Endothelial cell of umbilical vein (primary cell): ENCODE measurements at regions not wholly inside any gene's neighbourhood (a gene's known extent, or its start where the extent isn't known, plus 50 kb on each side); places are given as distances from the start of the nearest gene placed in this dataset.

Source experiments
- BruUV-seq: library from RNA; stranded (reverse); fragments of 400-500 nt; replicated peaks from 2 replicates; lab custom pipeline; 2021; lab: Mats Ljungman, UMichigan
- CTCF ChIA-PET: fragments of 300-600, 350-600 bp; sonication (Branson Sonifier 250); formaldehyde crosslinking; loops from one replicate; lab custom pipeline; 2021; ENCODE audit warnings: antibody characterized with exemption, inconsistent platforms; lab: Charles Lee
- POLR2A ChIA-PET: fragments of 300-600, 350-600 bp; sonication (Branson Sonifier 250); formaldehyde crosslinking; loops from one replicate; lab custom pipeline; 2021; ENCODE audit warnings: antibody characterized with exemption, inconsistent platforms; lab: Charles Lee
- DNase-seq: peaks from one replicate; pipeline ENCODE4 v3.0.0-alpha.2; 2011; ENCODE audit warnings: low read depth, low spot score
- FAIRE-seq: peaks from 2 replicates; lab custom pipeline; 2011; peaks lifted over from hg19 to GRCh38; lab: Jason Lieb, UNC
- H2AFZ ChIP-seq: 2 replicates; pipeline ENCODE4 v1.6.0; 2012; ENCODE audit warnings: low read depth, low read length, control low read depth, inconsistent platforms
- H3K27ac ChIP-seq: 2 replicates; pipeline ENCODE4 v1.5.1; 2011; ENCODE audit warnings: low read depth, mild to moderate bottlenecking, control low read depth, low read length, moderate library complexity; ENCODE audit not compliant: insufficient read depth
- H3K27me3 ChIP-seq, 2 experiments: 2 replicates each; pipeline versions ENCODE4 v1.6.0 to v1.6.1; 2011; ENCODE audit warnings: low read length in 2 of 2, mixed read lengths in 1 of 2; ENCODE audit not compliant: control insufficient read depth in 2 of 2, insufficient read depth in 2 of 2
- H3K36me3 ChIP-seq, 2 experiments: 2 replicates in 1 of 2; 3 replicates in 1 of 2; pipeline ENCODE4 v1.5.1; 2011; ENCODE audit warnings: low read length in 2 of 2, mild to moderate bottlenecking in 1 of 2, moderate library complexity in 1 of 2; ENCODE audit not compliant: control insufficient read depth in 2 of 2, insufficient read depth in 2 of 2; ENCODE audit errors: extremely low read depth in 1 of 2
- H3K4me1 ChIP-seq: 3 replicates; pipeline ENCODE4 v1.5.1; 2011; ENCODE audit warnings: mild to moderate bottlenecking, low read length; ENCODE audit not compliant: control insufficient read depth, insufficient read depth; ENCODE audit errors: extremely low read depth
- H3K4me2 ChIP-seq: 2 replicates; pipeline ENCODE4 v1.6.1; 2011; ENCODE audit warnings: low read length, control low read depth, mixed read lengths; ENCODE audit not compliant: insufficient read depth
- H3K4me3 ChIP-seq, 3 experiments: fragments of 200-600 bp in 1 of 3; sonication (generic), shearing (Covaris generic) in 1 of 3; replicated peaks in 1 of 3; 2 replicates each; pipeline ENCODE4 v1.5.1; 2011 to 2016; ENCODE audit warnings: control low read depth in 3 of 3, low read length in 3 of 3, mild to moderate bottlenecking in 2 of 3, inconsistent platforms in 1 of 3, low read depth in 1 of 3, moderate library complexity in 1 of 3; ENCODE audit not compliant: insufficient read depth in 1 of 3
- H3K79me2 ChIP-seq: 2 replicates; pipeline ENCODE4 v1.6.0; 2012; ENCODE audit warnings: low read length, inconsistent platforms; ENCODE audit not compliant: control insufficient read depth, insufficient read depth
- H3K9ac ChIP-seq: replicated peaks from 2 replicates; pipeline ENCODE3; 2011; ENCODE audit warnings: low read length, control low read depth; ENCODE audit not compliant: insufficient read depth; ENCODE audit errors: extremely low read depth
- H3K9me1 ChIP-seq: replicated peaks from 3 replicates; pipeline ENCODE4 v1.6.0; 2011; ENCODE audit warnings: mild to moderate bottlenecking, low read length; ENCODE audit not compliant: control insufficient read depth, insufficient read depth; ENCODE audit errors: extremely low read depth
- H3K9me3 ChIP-seq: replicated peaks from 2 replicates; pipeline ENCODE4 v1.5.1; 2012; ENCODE audit warnings: low read length, inconsistent platforms; ENCODE audit not compliant: control insufficient read depth, insufficient read depth
- H4K20me1 ChIP-seq: replicated peaks from 2 replicates; pipeline ENCODE3; 2011; ENCODE audit warnings: mild to moderate bottlenecking, low read length; ENCODE audit not compliant: control insufficient read depth, insufficient read depth; ENCODE audit errors: extremely low read depth
- CTCF ChIP-seq, 2 donors: IDR thresholded peaks; 1 replicate in 1 of 2; 2 replicates in 1 of 2; pipeline ENCODE4 v1.5.1; 2011; ENCODE audit warnings: low read length in 2 of 2, mild to moderate bottlenecking in 2 of 2, moderate library complexity in 2 of 2, control low read depth in 1 of 2, inconsistent platforms in 1 of 2, low read depth in 1 of 2; ENCODE audit not compliant: insufficient read depth in 1 of 2; ENCODE audit errors: extremely low read depth in 1 of 2
- EZH2 ChIP-seq: IDR thresholded peaks from 2 replicates; pipeline ENCODE4 v1.6.1; 2012; ENCODE audit warnings: borderline replicate concordance, low read depth, mild to moderate bottlenecking, moderate library complexity, low read length, inconsistent platforms; ENCODE audit not compliant: severe bottlenecking
- FOS ChIP-seq: IDR thresholded peaks from 2 replicates; pipeline ENCODE4 v1.6.1; 2011; ENCODE audit warnings: mild to moderate bottlenecking, low read length, moderate library complexity, borderline replicate concordance; ENCODE audit not compliant: insufficient read depth
- GATA2 ChIP-seq: IDR thresholded peaks from 2 replicates; pipeline ENCODE4 v1.7.0; 2011; ENCODE audit warnings: low read depth, mild to moderate bottlenecking, moderate library complexity, mixed read lengths, low read length; ENCODE audit not compliant: insufficient read length, insufficient read depth
- JUN ChIP-seq: IDR thresholded peaks from 2 replicates; pipeline ENCODE4 v1.6.1; 2011; ENCODE audit warnings: borderline replicate concordance, low read depth; ENCODE audit not compliant: insufficient read length, insufficient read depth
- MYC ChIP-seq: IDR thresholded peaks from one replicate; pipeline ENCODE4 v1.6.1; 2011; ENCODE audit warnings: mild to moderate bottlenecking, low read depth, low read length
- POLR2A ChIP-seq: IDR thresholded peaks from 2 replicates; pipeline ENCODE4 v1.6.1; 2012; ENCODE audit warnings: low read depth, mild to moderate bottlenecking, control low read depth, low read length
- POLR2AphosphoS5 ChIP-seq: IDR thresholded peaks from 2 replicates; pipeline ENCODE4 v1.6.1; 2012; ENCODE audit warnings: low read depth, mild to moderate bottlenecking, control low read depth, low read length, moderate library complexity; ENCODE audit not compliant: insufficient read depth
- dilution Hi-C: fragments of 300-500 bp; cut with MboI; formaldehyde crosslinking; loops from one replicate; pipeline ENCODE4 v1.15.0; 2019; ENCODE audit warnings: low sequenced_read_pairs; ENCODE audit not compliant: extremely low pct_ligation_motif_present
- intact Hi-C: fragments of 100-400 bp; cut with micrococcal nuclease; formaldehyde crosslinking; loops from one replicate; pipeline ENCODE4 v1.10.0; 2022
- TF ChIP-seq, protein P1 (sequence below): IDR thresholded peaks from 2 replicates; pipeline ENCODE4 v1.6.1; 2011; ENCODE audit not compliant: insufficient read depth, insufficient read length

DNA sequence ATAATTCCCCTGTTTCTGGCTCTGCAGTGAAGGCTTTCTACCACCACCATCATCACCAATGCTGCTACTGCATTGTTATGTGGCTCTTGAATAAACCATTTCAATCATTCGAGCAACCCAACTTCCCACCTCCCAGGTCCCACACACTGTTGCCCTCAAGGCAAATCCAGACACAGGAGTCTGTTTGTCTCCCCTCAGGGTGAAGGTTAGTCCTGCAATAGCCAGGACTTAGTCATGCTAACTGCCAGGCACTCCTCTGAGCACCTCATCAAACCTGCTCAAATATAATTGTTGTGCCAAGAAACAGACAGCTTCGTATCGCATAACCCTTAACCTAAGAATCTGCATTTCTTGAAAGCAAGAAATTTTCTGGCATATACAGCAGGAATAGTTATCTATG lies 213.2 kb downstream of the KDR start:
- H3K9me1 ChIP-seq, result no peaks in the 10 kb centered on the region
- no peaks in the 10 kb centered on the region for H3K79me2 ChIP-seq
- DNase-seq (no peak), FAIRE-seq (no peak)
- BruUV-seq, result no TSS peak
- CTCF ChIA-PET, result no interaction called here
- no peak overlapping the region for H2AFZ ChIP-seq
- H3K27ac ChIP-seq, result no peak overlapping the region
- no peaks in the 10 kb centered on the region for H3K4me1 ChIP-seq
- no peaks in the 10 kb centered on the region for H4K20me1 ChIP-seq
- dilution Hi-C loops (no loop called here), intact Hi-C loops (no loop called here)
- no peak overlapping the region for H3K4me3 ChIP-seq
- H3K9me3 ChIP-seq, result no peaks in the 10 kb centered on the region
- no peak overlapping the region for H3K4me2 ChIP-seq
- TF ChIP-seq POLR2AphosphoS5 (no peak), JUN (no peak), FOS (no peak), GATA2 (no peak), EZH2 (no peak), MYC (no peak), CTCF (IDR thresholded peaks at IDR 0.05; ENCODE audit: extremely low read depth in 1 of 2, insufficient read depth in 1 of 2, low read depth in 1 of 2, low read length in 2 of 2) (no peak), POLR2A (no peak)
- TF ChIP-seq, protein P1, sequence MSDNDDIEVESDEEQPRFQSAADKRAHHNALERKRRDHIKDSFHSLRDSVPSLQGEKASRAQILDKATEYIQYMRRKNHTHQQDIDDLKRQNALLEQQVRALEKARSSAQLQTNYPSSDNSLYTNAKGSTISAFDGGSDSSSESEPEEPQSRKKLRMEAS, result no peak
- no peaks in the 10 kb centered on the region for H3K36me3 ChIP-seq
- POLR2A ChIA-PET, result no interaction called here
- H3K27me3 ChIP-seq, result peaks cover 33 to 45% of the 10 kb centered on the region in 2 experiments
- no peak overlapping the region for H3K9ac ChIP-seq
